K562 (cell line): ENCODE measurements at regions not wholly inside any gene's neighbourhood (a gene's known extent, or its start where the extent isn't known, plus 50 kb on each side); places are given as distances from the start of the nearest gene placed in this dataset.

Experiments
- ATAC-seq: fragments of 200-7000 bp; cut with Tn5 transposase; 3 replicates; pipeline ENCODE4 v1.9.1; 2020; ENCODE audit warnings: moderate library complexity
- BruUV-seq: library from RNA; stranded (reverse); fragments of 400-500 nt; replicated peaks from 2 replicates; lab custom pipeline; 2021; lab: Mats Ljungman, UMichigan
- CTCF ChIA-PET: fragments of 300-600 bp; formaldehyde crosslinking; extraction: SDS; loops from one replicate; lab custom pipeline; 2021; ENCODE audit warnings: low intra/inter-chr PET ratio; lab: Yijun Ruan, JAX
- POLR2A ChIA-PET: fragments of 300-600, 350-650 bp; sonication (Branson Sonifier 250); formaldehyde crosslinking; extraction: SDS; loops from one replicate; lab custom pipeline; 2021; ENCODE audit warnings: antibody characterized with exemption, inconsistent platforms; lab: Yijun Ruan, JAX
- DNase-seq, 4 experiments: peaks; one replicate each; pipeline versions ENCODE4 v3.0.0 to v3.0.0-alpha.2; 2011 to 2018; ENCODE audit warnings: low spot score in 3 of 4, mixed read lengths in 3 of 4; ENCODE audit errors: extremely low read depth in 1 of 4
- FAIRE-seq: peaks from 2 replicates; lab custom pipeline; 2011; peaks lifted over from hg19 to GRCh38; lab: Jason Lieb, UNC
- H2AFZ ChIP-seq: 2 replicates; pipeline ENCODE4 v1.6.0; 2011; ENCODE audit warnings: low read depth, low read length, control low read depth, inconsistent platforms
- H3K27ac ChIP-seq: fragments of 200-600 bp; 3 replicates; pipeline ENCODE4 v1.8.0; 2011; ENCODE audit warnings: low read depth, mild to moderate bottlenecking, control low read depth, inconsistent platforms, low read length, moderate library complexity, mixed read lengths; ENCODE audit errors: extremely low read depth
- H3K27me3 ChIP-seq, 2 experiments: fragments of 300-600 bp in 1 of 2; 2 replicates in 1 of 2; 3 replicates in 1 of 2; pipeline versions ENCODE4 v1.6.0 to v1.8.0; 2011; ENCODE audit warnings: inconsistent platforms in 2 of 2, low read length in 2 of 2, mild to moderate bottlenecking in 1 of 2, mixed read lengths in 1 of 2, moderate library complexity in 1 of 2; ENCODE audit not compliant: control insufficient read depth in 2 of 2, insufficient read depth in 2 of 2
- H3K36me3 ChIP-seq: fragments of 300-600 bp; 3 replicates; pipeline ENCODE4 v1.8.0; 2011; ENCODE audit warnings: mild to moderate bottlenecking, low read length, inconsistent platforms; ENCODE audit not compliant: control insufficient read depth, insufficient read depth
- H3K4me1 ChIP-seq, 2 experiments: fragments of 200-600 bp in 1 of 2; replicated peaks in 1 of 2; 2 replicates in 1 of 2; 3 replicates in 1 of 2; pipeline versions ENCODE4 v1.5.1 to v1.8.0; 2011; ENCODE audit warnings: inconsistent platforms in 2 of 2, low read length in 2 of 2, mild to moderate bottlenecking in 1 of 2, mixed read lengths in 1 of 2, moderate library complexity in 1 of 2; ENCODE audit not compliant: control insufficient read depth in 2 of 2, insufficient read depth in 2 of 2
- H3K4me2 ChIP-seq: 2 replicates; pipeline ENCODE4 v1.6.1; 2011; ENCODE audit warnings: low read length, control low read depth, inconsistent platforms, mixed read lengths; ENCODE audit not compliant: insufficient read depth
- H3K4me3 ChIP-seq: fragments of 200-600 bp; sonication (generic), shearing (Covaris generic); 2 replicates; pipeline ENCODE4 v1.5.1; 2016; ENCODE audit warnings: control low read depth, inconsistent platforms
- H3K79me2 ChIP-seq: fragments of 200-600 bp; 3 replicates; pipeline ENCODE4 v1.8.0; 2011; ENCODE audit warnings: low read length, inconsistent platforms; ENCODE audit not compliant: control insufficient read depth, insufficient read depth
- H3K9ac ChIP-seq, 2 experiments: 2 replicates each; pipeline versions ENCODE4 v1.6.0 to v1.6.1; 2011; ENCODE audit warnings: low read depth in 2 of 2, low read length in 2 of 2, control low read depth in 1 of 2, inconsistent platforms in 1 of 2, mild to moderate bottlenecking in 1 of 2, mixed read lengths in 1 of 2; ENCODE audit not compliant: insufficient read depth in 1 of 2
- H3K9me1 ChIP-seq: one replicate; pipeline ENCODE4 v1.6.0; 2011; ENCODE audit warnings: inconsistent platforms, mild to moderate bottlenecking, low read length, moderate library complexity; ENCODE audit not compliant: control insufficient read depth, insufficient read depth
- H3K9me3 ChIP-seq: replicated peaks from 2 replicates; pipeline ENCODE4 v1.5.1; 2011; ENCODE audit warnings: low read depth, low read length, inconsistent platforms; ENCODE audit not compliant: control insufficient read depth, insufficient read depth
- H4K20me1 ChIP-seq: replicated peaks from 2 replicates; pipeline ENCODE4 v1.6.1; 2011; ENCODE audit warnings: low read length, inconsistent platforms, mixed read lengths; ENCODE audit not compliant: control insufficient read depth, insufficient read depth
- CBX1 ChIP-seq: sonication (generic); IDR thresholded peaks from 2 replicates; pipeline ENCODE4 v1.6.1; 2016; ENCODE audit warnings: antibody characterized with exemption, low read depth, mild to moderate bottlenecking
- CREBBP ChIP-seq: IDR thresholded peaks from one replicate; pipeline ENCODE4 v1.6.1; 2012; ENCODE audit warnings: low read depth, mild to moderate bottlenecking, control low read depth, inconsistent platforms, low read length
- FOXJ3 ChIP-seq: sonication (generic); formaldehyde crosslinking; IDR thresholded peaks from 2 replicates; pipeline ENCODE4 v1.4.0; 2020; ENCODE audit warnings: mild to moderate bottlenecking, missing genetic modification reagents
- IFI16 ChIP-seq: fragments of 250-450 bp; sonication (Bioruptor Pico); IDR thresholded peaks from 2 replicates; pipeline ENCODE4 v2.1.2; 2022; ENCODE audit warnings: mild to moderate bottlenecking, inconsistent platforms
- MBD2 ChIP-seq: sonication (generic); IDR thresholded peaks from 2 replicates; pipeline ENCODE4 v1.6.1; 2016; ENCODE audit warnings: low read depth, borderline replicate concordance
- NFATC3 ChIP-seq: fragments of 450-650 bp; IDR thresholded peaks from 2 replicates; pipeline ENCODE4 v1.6.1; 2017; ENCODE audit warnings: mild to moderate bottlenecking
- NFIX ChIP-seq: fragments of 250-450 bp; sonication (Bioruptor Pico); IDR thresholded peaks from 2 replicates; pipeline ENCODE4 v1.4.0; 2020; ENCODE audit warnings: low read depth, mild to moderate bottlenecking, moderate library complexity
- PML ChIP-seq: IDR thresholded peaks from 2 replicates; pipeline ENCODE4 v1.6.1; 2012; ENCODE audit warnings: low read length, inconsistent platforms
- TAF7 ChIP-seq: fragments of 450-650 bp; IDR thresholded peaks from 2 replicates; pipeline ENCODE4 v1.6.1; 2016; ENCODE audit warnings: missing genetic modification characterization, missing compliant biosample characterization
- ZNF134 ChIP-seq: fragments of 250-450 bp; sonication (Bioruptor Pico); conservative IDR thresholded peaks from 2 replicates; pipeline ENCODE4 v1.4.0; 2020
- ZNF212 ChIP-seq: fragments of 450-650 bp; formaldehyde crosslinking; IDR thresholded peaks from 2 replicates; pipeline ENCODE4 v1.4.0; 2020; ENCODE audit warnings: mild to moderate bottlenecking
- ZNF76 ChIP-seq: fragments of 250-450 bp; sonication (Bioruptor Pico); IDR thresholded peaks from 2 replicates; pipeline ENCODE4 v1.4.0; 2020; ENCODE audit warnings: mild to moderate bottlenecking, moderate library complexity, borderline replicate concordance
- ZZZ3 ChIP-seq: fragments of 450-650 bp; IDR thresholded peaks from 2 replicates; pipeline ENCODE4 v1.6.1; 2016; ENCODE audit warnings: antibody characterized with exemption, mild to moderate bottlenecking, moderate library complexity
- WGBS: fragments of 100-300 bp; shearing (Covaris generic); methylation state at CpG from one replicate; pipeline ENCODE4 v1.1.6; 2016; ENCODE audit warnings: low coverage, mixed read lengths; ENCODE audit not compliant: insufficient coverage; ENCODE audit errors: missing lambda C conversion rate; 5-methylcytosine and 5-hydroxymethylcytosine counted together
- in situ Hi-C: fragments of 300-500 bp; cut with MboI; formaldehyde crosslinking; loops from 4 replicates; pipeline ENCODE4 v1.15.0; 2018; ENCODE audit warnings: inconsistent platforms, mixed read lengths
- intact Hi-C: fragments of 100-400 bp; cut with micrococcal nuclease; formaldehyde crosslinking; loops from 2 replicates; pipeline ENCODE4 v1.14.2; 2022
- TF ChIP-seq, protein P1 (sequence below): sonication (generic); formaldehyde crosslinking; IDR thresholded peaks from 2 replicates; pipeline ENCODE4 v1.8.1; 2023; ENCODE audit warnings: mild to moderate bottlenecking, missing genetic modification reagents
- TF ChIP-seq, protein P2 (sequence below): sonication (generic); formaldehyde crosslinking; IDR thresholded peaks from 2 replicates; pipeline ENCODE4 v1.8.0; 2022; ENCODE audit warnings: missing genetic modification reagents, mild to moderate bottlenecking, moderate library complexity, borderline replicate concordance
- TF ChIP-seq, protein P3 (sequence below): IDR thresholded peaks from 2 replicates; pipeline ENCODE4 v1.6.1; 2012; ENCODE audit warnings: low read depth, low read length, improper control_type of control experiment, borderline replicate concordance

DNA sequence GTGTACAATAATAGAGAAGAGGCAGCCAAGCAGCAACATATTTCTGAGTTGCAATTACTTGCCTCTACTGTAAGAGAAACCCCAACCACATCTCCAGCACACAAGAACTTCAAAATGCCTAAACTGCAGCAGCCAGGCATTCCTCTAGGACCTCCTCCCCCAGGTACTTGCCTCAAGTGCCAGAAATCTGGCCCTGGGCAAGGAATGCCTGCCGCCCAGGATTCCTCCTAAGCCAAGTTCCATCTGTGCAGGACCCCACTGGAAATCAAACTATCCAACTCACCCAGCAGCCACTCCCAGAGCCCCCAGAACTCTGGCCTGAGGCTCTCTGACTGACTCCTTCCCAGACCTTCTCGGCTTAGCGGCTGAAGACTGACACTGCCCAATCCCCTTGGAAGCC, 336.8 kb upstream of the RGMB start:
- H3K9me3 ChIP-seq, result no peaks in the 10 kb centered on the region
- TF ChIP-seq NFATC3, result no peak
- no peak for TF ChIP-seq IFI16 (CRISPR knock-in tag)
- no peak for TF ChIP-seq ZNF212 (CRISPR knock-in tag)
- TF ChIP-seq, protein P1, sequence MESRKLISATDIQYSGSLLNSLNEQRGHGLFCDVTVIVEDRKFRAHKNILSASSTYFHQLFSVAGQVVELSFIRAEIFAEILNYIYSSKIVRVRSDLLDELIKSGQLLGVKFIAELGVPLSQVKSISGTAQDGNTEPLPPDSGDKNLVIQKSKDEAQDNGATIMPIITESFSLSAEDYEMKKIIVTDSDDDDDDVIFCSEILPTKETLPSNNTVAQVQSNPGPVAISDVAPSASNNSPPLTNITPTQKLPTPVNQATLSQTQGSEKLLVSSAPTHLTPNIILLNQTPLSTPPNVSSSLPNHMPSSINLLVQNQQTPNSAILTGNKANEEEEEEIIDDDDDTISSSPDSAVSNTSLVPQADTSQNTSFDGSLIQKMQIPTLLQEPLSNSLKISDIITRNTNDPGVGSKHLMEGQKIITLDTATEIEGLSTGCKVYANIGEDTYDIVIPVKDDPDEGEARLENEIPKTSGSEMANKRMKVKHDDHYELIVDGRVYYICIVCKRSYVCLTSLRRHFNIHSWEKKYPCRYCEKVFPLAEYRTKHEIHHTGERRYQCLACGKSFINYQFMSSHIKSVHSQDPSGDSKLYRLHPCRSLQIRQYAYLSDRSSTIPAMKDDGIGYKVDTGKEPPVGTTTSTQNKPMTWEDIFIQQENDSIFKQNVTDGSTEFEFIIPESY (CRISPR knock-in tag), result no peak
- no peak for TF ChIP-seq CREBBP
- TF ChIP-seq FOXJ3 (CRISPR knock-in tag), result no peak
- TF ChIP-seq PML, result no peak
- TF ChIP-seq, protein P2, sequence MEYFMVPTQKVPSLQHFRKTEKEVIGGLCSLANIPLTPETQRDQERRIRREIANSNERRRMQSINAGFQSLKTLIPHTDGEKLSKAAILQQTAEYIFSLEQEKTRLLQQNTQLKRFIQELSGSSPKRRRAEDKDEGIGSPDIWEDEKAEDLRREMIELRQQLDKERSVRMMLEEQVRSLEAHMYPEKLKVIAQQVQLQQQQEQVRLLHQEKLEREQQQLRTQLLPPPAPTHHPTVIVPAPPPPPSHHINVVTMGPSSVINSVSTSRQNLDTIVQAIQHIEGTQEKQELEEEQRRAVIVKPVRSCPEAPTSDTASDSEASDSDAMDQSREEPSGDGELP, result no peak
- no peak for TF ChIP-seq ZNF134 (CRISPR knock-in tag)
- no peak for TF ChIP-seq TAF7
- TF ChIP-seq NFIX (CRISPR knock-in tag), result no peak
- no peak for TF ChIP-seq ZZZ3
- TF ChIP-seq, protein P3, sequence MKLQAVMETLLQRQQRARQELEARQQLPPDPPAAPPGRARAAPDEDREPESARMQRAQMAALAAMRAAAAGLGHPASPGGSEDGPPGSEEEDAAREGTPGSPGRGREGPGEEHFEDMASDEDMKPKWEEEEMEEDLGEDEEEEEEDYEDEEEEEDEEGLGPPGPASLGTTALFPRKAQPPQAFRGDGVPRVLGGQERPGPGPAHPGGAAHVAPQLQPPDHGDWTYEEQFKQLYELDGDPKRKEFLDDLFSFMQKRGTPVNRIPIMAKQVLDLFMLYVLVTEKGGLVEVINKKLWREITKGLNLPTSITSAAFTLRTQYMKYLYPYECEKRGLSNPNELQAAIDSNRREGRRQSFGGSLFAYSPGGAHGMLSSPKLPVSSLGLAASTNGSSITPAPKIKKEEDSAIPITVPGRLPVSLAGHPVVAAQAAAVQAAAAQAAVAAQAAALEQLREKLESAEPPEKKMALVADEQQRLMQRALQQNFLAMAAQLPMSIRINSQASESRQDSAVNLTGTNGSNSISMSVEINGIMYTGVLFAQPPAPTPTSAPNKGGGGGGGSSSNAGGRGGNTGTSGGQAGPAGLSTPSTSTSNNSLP, result no peak
- no peak for TF ChIP-seq ZNF76 (CRISPR knock-in tag)
- no peak for TF ChIP-seq MBD2
- no peak for TF ChIP-seq CBX1
- TF ChIP-seq, all 486 proteins: peak for 0
- Histone ChIP-seq H3K27me3 (no peaks in the 10 kb centered on the region), H3K4me1 (no peaks in the 10 kb centered on the region), H2AFZ (no peak overlapping the region), H3K4me2 (no peak overlapping the region), H3K36me3 (no peaks in the 10 kb centered on the region), H3K27ac (no peak overlapping the region), H3K79me2 (no peaks in the 10 kb centered on the region), H3K4me3 (no peak overlapping the region), H4K20me1 (no peaks in the 10 kb centered on the region), H3K9ac (no peak overlapping the region), H3K9me1 (no peaks in the 10 kb centered on the region)
- CTCF ChIA-PET, result no interaction called here
- 0% methylated on average over 3 of the region's 3 CpGs for WGBS
- BruUV-seq, result no TSS peak
- POLR2A ChIA-PET, result no interaction called here
- intact Hi-C loops, result no loop called here
- in situ Hi-C loops, result no loop called here
- ATAC-seq, result no peak
- no peak for DNase-seq
- no peak for FAIRE-seq
